CD8-positive, alpha-beta memory T cell (primary cell): ENCODE measurements at regions not wholly inside any gene's neighbourhood (a gene's known extent, or its start where the extent isn't known, plus 50 kb on each side); places are given as distances from the start of the nearest gene placed in this dataset.

ENCODE experiments used
- CTCF ChIA-PET: fragments of 350-600 bp; sonication (Branson Sonifier 250); formaldehyde crosslinking; loops from one replicate; lab custom pipeline; 2021; ENCODE audit warnings: antibody characterized with exemption; lab: Charles Lee
- POLR2A ChIA-PET: fragments of 350-600 bp; sonication (Branson Sonifier 250); formaldehyde crosslinking; loops from one replicate; lab custom pipeline; 2021; ENCODE audit warnings: antibody characterized with exemption; lab: Charles Lee
- DNase-seq, 5 donors: peaks; one replicate each; pipeline versions ENCODE4 v3.0.0 to v3.0.0-alpha.2; 2020 to 2022; ENCODE audit warnings: mixed read lengths in 1 of 5
- H3K27ac ChIP-seq: one replicate; pipeline ENCODE4 v1.7.0; 2013; ENCODE audit warnings: low read depth, mild to moderate bottlenecking, low read length, moderate library complexity
- H3K27me3 ChIP-seq: 2 replicates; pipeline ENCODE4 v1.7.0; 2013; ENCODE audit warnings: low read length, mild to moderate bottlenecking; ENCODE audit not compliant: insufficient read depth, poor library complexity, severe bottlenecking
- H3K36me3 ChIP-seq: 2 replicates; pipeline ENCODE4 v1.7.0; 2013; ENCODE audit warnings: mild to moderate bottlenecking, low read length, moderate library complexity; ENCODE audit not compliant: insufficient read depth
- H3K4me1 ChIP-seq: 2 replicates; pipeline ENCODE4 v1.7.0; 2013; ENCODE audit warnings: mild to moderate bottlenecking, low read length, moderate library complexity; ENCODE audit not compliant: insufficient read depth
- H3K4me3 ChIP-seq: 2 replicates; pipeline ENCODE4 v1.7.0; 2013; ENCODE audit warnings: mild to moderate bottlenecking, low read length
- H3K9me3 ChIP-seq: 2 replicates; pipeline ENCODE4 v1.7.0; 2013; ENCODE audit warnings: mild to moderate bottlenecking, low read length
- H3K27ac Mint-ChIP-seq, 8 donors: one replicate each; pipeline ENCODE4 v1.8.0; 2020 to 2021; ENCODE audit warnings: mixed read lengths in 8 of 8, mild to moderate bottlenecking in 6 of 8, inconsistent platforms in 3 of 8, moderate library complexity in 3 of 8
- H3K27me3 Mint-ChIP-seq, 2 donors: one replicate each; pipeline ENCODE4 v1.8.0; 2020 to 2021; ENCODE audit warnings: mixed read lengths in 2 of 2, mild to moderate bottlenecking in 1 of 2, moderate library complexity in 1 of 2
- H3K36me3 Mint-ChIP-seq, 3 donors: one replicate each; pipeline ENCODE4 v1.8.0; 2020 to 2021; ENCODE audit warnings: mixed read lengths in 3 of 3, inconsistent platforms in 1 of 3, mild to moderate bottlenecking in 1 of 3
- H3K4me1 Mint-ChIP-seq, 3 donors: one replicate each; pipeline ENCODE4 v1.8.0; 2020 to 2021; ENCODE audit warnings: mixed read lengths in 3 of 3, inconsistent platforms in 1 of 3, mild to moderate bottlenecking in 1 of 3
- H3K4me3 Mint-ChIP-seq, 7 donors: one replicate each; pipeline ENCODE4 v1.8.0; 2020 to 2021; ENCODE audit warnings: mixed read lengths in 7 of 7, mild to moderate bottlenecking in 6 of 7, moderate library complexity in 4 of 7, inconsistent platforms in 2 of 7
- H3K9me3 Mint-ChIP-seq, 5 donors: one replicate each; pipeline ENCODE4 v1.8.0; 2020 to 2022; ENCODE audit warnings: mixed read lengths in 5 of 5, mild to moderate bottlenecking in 3 of 5, moderate library complexity in 2 of 5, inconsistent platforms in 1 of 5

DNA sequence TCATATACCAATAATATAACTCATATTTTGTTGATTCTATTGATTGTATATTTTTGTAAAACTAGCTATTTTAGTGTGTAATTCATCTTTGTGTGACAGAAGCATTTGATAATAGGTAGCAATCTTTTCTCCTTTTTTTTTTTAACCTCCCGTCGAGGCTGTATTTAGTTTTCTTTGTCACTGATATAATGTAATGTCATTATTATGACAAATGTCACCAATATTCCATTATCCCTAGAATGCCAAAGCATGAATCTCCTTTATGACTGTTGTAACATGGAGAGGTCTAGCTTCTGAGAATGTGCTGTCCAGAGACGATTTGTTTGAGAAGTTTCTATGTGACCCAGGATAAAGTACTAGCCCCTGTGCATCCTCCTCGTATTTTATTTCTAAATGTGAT lies 639.0 kb upstream of the ATXN7L3B start:
- Histone ChIP-seq H3K9me3 (no peaks in the 10 kb centered on the region), H3K4me3 (no peak overlapping the region), H3K27me3 (no peaks in the 10 kb centered on the region), H3K27ac (no peak overlapping the region), H3K4me1 (no peaks in the 10 kb centered on the region), H3K36me3 (no peaks in the 10 kb centered on the region)
- Mint-ChIP-seq H3K4me3 (no peak overlapping the region), H3K27ac (no peak overlapping the region), H3K4me1 (no peaks in the 10 kb centered on the region), H3K9me3 (peaks cover 0 to 5% (median 4%) of the 10 kb centered on the region in 5 donors), H3K36me3 (no peaks in the 10 kb centered on the region), H3K27me3 (no peaks in the 10 kb centered on the region)
- POLR2A ChIA-PET: no interaction called here
- DNase-seq: no peak
- CTCF ChIA-PET: no interaction called here

- CTCF ChIA-PET: no interaction called here
Measured at GRCh38 chr12:73902260-73902659, 635.4 kb upstream of the ATXN7L3B start.

GRCh38 chr12:73906757-73907156 lies 630.9 kb upstream of the ATXN7L3B start:
- Mint-ChIP-seq H3K27ac (no peak overlapping the region), H3K27me3 (peaks cover 0 to 1% of the 10 kb centered on the region in 2 donors), H3K36me3 (no peaks in the 10 kb centered on the region), H3K9me3 (peaks cover 0 to 16% (median 0%) of the 10 kb centered on the region in 5 donors), H3K4me1 (no peaks in the 10 kb centered on the region), H3K4me3 (no peak overlapping the region)
- POLR2A ChIA-PET: no interaction called here
- H3K27me3 ChIP-seq: no peaks in the 10 kb centered on the region
- no peak overlapping the region for H3K4me3 ChIP-seq
- no peak overlapping the region for H3K27ac ChIP-seq
- no peaks in the 10 kb centered on the region for H3K4me1 ChIP-seq
- DNase-seq: no peak
- CTCF ChIA-PET: no interaction called here
- no peaks in the 10 kb centered on the region for H3K9me3 ChIP-seq
- H3K36me3 ChIP-seq: no peaks in the 10 kb centered on the region

More at GRCh38 chr12:73902260-73902659, 635.4 kb upstream of the ATXN7L3B start:
- Histone ChIP-seq H3K36me3 (no peaks in the 10 kb centered on the region), H3K27me3 (no peaks in the 10 kb centered on the region), H3K27ac (no peak overlapping the region), H3K4me3 (no peak overlapping the region), H3K9me3 (no peaks in the 10 kb centered on the region), H3K4me1 (no peaks in the 10 kb centered on the region)
- POLR2A ChIA-PET: no interaction called here
- no peaks in the 10 kb centered on the region for H3K27me3 Mint-ChIP-seq
- peaks cover 0 to 9% (median 0%) of the 10 kb centered on the region in 5 donors for H3K9me3 Mint-ChIP-seq
- H3K27ac Mint-ChIP-seq: no peak overlapping the region
- H3K36me3 Mint-ChIP-seq: no peaks in the 10 kb centered on the region
- H3K4me1 Mint-ChIP-seq: no peaks in the 10 kb centered on the region
- H3K4me3 Mint-ChIP-seq: no peak overlapping the region
- DNase-seq: no peak

DNA sequence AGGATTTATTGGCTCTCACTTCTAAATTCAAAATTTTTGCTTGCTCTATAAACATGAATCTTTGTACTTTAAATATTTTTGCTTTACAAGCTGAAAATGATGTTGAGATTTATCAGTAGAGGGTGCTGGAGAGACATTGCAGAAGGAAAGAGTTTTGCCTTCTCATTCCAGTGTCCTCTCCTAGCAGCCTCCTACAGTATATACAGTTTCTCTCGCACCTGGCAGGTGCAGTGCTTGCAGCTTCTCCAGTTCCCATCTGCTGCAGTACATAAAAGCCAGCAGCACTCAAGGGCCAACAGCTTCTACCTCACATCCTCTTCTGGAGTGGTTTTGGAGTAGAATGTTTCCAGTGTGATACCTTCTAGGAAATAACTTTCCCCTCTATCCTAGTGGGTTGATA lies 601.8 kb upstream of the ATXN7L3B start:
- ChIA-PET POLR2A (no interaction called here), CTCF (no interaction called here)
- Mint-ChIP-seq H3K9me3 (peaks cover 0 to 3% (median 0%) of the 10 kb centered on the region in 5 donors), H3K27ac (no peak overlapping the region), H3K36me3 (no peaks in the 10 kb centered on the region), H3K4me1 (no peaks in the 10 kb centered on the region), H3K27me3 (no peaks in the 10 kb centered on the region), H3K4me3 (no peak overlapping the region)
- no peak overlapping the region for H3K4me3 ChIP-seq
- H3K4me1 ChIP-seq: no peaks in the 10 kb centered on the region
- no peaks in the 10 kb centered on the region for H3K36me3 ChIP-seq
- no peak for DNase-seq
- H3K27me3 ChIP-seq: no peaks in the 10 kb centered on the region
- no peak overlapping the region for H3K27ac ChIP-seq
- no peaks in the 10 kb centered on the region for H3K9me3 ChIP-seq

DNA sequence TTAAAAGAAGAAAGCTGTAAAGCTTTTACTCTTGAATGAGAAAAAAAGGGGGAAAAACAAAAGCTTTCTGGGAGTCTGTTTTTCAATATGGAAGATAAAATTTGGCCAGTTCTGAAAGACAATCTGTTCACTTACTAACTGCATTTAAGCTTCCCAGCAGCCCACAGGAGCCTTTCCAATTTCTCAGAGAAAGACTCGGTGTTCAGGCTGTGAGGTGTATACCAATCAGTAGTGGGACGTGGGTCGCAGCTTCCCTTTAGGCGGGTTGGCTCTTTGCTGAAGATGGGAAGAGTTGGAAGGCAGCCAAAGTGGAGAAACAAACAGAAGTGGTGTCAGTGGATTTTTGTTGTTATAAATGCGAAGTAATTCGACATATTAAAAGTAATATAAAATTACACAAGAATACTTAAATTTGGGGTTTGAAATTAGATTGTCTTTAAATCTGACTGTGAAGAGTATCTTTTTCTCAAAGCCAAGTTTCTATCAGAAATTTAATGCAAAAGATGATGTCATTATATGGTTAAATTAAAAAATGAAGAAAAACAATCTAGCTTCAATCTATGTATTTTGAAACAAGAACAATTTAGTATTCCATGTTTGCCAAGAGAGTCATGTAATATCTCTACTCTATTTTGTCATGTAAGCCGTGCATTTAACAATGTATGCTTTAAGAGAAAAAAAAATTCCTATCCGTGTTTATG lies 590.2 kb upstream of the ATXN7L3B start:
- no peak overlapping the region for H3K4me3 ChIP-seq
- CTCF ChIA-PET: no interaction called here

GRCh38 chr12:73950507-73950906 lies 587.1 kb upstream of the ATXN7L3B start:
- ChIA-PET CTCF (no interaction called here), POLR2A (no interaction called here)
- DNase-seq: no peak
- no peak overlapping the region for H3K4me3 ChIP-seq
- H3K27me3 ChIP-seq: no peaks in the 10 kb centered on the region
- H3K27ac ChIP-seq: no peak overlapping the region
- Mint-ChIP-seq H3K4me1 (no peaks in the 10 kb centered on the region), H3K9me3 (peaks cover 0 to 4% (median 2%) of the 10 kb centered on the region in 5 donors), H3K27ac (no peak overlapping the region), H3K27me3 (no peaks in the 10 kb centered on the region), H3K36me3 (no peaks in the 10 kb centered on the region), H3K4me3 (no peak overlapping the region)
- no peaks in the 10 kb centered on the region for H3K9me3 ChIP-seq
- H3K36me3 ChIP-seq: no peaks in the 10 kb centered on the region
- no peaks in the 10 kb centered on the region for H3K4me1 ChIP-seq

More for the DNA sequence above, 590.2 kb upstream of the ATXN7L3B start:
- no peak for DNase-seq
- peaks cover 0 to 8% (median 2%) of the 10 kb centered on the region in 5 donors for H3K9me3 Mint-ChIP-seq
- H3K36me3 Mint-ChIP-seq: no peaks in the 10 kb centered on the region
- H3K36me3 ChIP-seq: no peaks in the 10 kb centered on the region
- no peaks in the 10 kb centered on the region for H3K4me1 Mint-ChIP-seq
- no peaks in the 10 kb centered on the region for H3K27me3 ChIP-seq
- no peaks in the 10 kb centered on the region for H3K27me3 Mint-ChIP-seq
- H3K4me3 Mint-ChIP-seq: peak overlapping the region in 1 of 7 donors; percentile 46
- no peaks in the 10 kb centered on the region for H3K9me3 ChIP-seq
- POLR2A ChIA-PET: no interaction called here
- H3K4me1 ChIP-seq: no peaks in the 10 kb centered on the region
- no peak overlapping the region for H3K27ac ChIP-seq
- no peak overlapping the region for H3K27ac Mint-ChIP-seq

DNA sequence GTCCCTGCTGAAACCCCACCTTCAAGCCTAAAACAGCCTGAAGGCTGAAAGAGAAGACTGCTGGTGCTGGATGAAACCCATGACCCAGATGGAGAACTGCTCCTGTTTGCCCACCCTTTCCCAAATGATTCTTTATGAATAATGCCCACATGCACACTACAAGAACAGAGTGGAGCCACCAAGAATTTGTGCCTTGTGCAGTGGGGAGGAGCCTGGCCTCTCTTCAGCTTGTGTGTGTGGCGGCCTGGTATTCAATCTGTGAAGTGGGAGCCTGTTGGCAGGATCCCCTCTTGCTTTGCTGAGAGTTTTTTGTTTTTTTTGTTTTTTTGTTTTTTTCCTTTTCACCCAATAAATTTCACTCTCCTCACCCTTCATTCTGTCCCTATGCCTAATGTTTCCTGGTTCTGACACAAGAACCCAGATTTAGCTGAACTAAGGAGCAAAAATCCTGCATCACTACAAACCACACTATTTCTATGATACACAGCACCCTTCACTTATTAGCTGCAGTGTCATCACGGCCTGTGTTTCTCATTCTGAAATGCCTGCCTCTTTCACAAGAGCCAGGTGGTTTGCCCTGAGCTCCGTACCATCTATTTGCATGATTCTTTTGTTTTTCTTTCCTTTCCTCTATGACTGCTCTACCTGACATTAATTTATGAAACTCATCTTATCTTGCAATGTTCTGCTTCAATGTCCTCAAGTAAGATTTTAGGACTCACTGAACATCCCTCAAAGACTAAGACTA lies 585.5 kb upstream of the ATXN7L3B start:
- CTCF ChIA-PET: no interaction called here
- no peak for DNase-seq
- Mint-ChIP-seq H3K27me3 (no peaks in the 10 kb centered on the region), H3K9me3 (peaks cover 0 to 4% (median 2%) of the 10 kb centered on the region in 5 donors), H3K4me3 (no peak overlapping the region), H3K36me3 (no peaks in the 10 kb centered on the region), H3K4me1 (no peaks in the 10 kb centered on the region), H3K27ac (no peak overlapping the region)
- Histone ChIP-seq H3K9me3 (no peaks in the 10 kb centered on the region), H3K27me3 (no peaks in the 10 kb centered on the region), H3K36me3 (no peaks in the 10 kb centered on the region), H3K4me1 (no peaks in the 10 kb centered on the region), H3K27ac (no peak overlapping the region), H3K4me3 (no peak overlapping the region)
- POLR2A ChIA-PET: no interaction called here

GRCh38 chr12:73964641-73965040 lies 573.0 kb upstream of the ATXN7L3B start:
- ChIA-PET CTCF (no interaction called here), POLR2A (no interaction called here)
- H3K27me3 ChIP-seq: no peaks in the 10 kb centered on the region
- no peaks in the 10 kb centered on the region for H3K36me3 Mint-ChIP-seq
- no peaks in the 10 kb centered on the region for H3K4me1 Mint-ChIP-seq
- no peak overlapping the region for H3K4me3 Mint-ChIP-seq
- H3K27me3 Mint-ChIP-seq: no peaks in the 10 kb centered on the region
- H3K36me3 ChIP-seq: no peaks in the 10 kb centered on the region
- no peaks in the 10 kb centered on the region for H3K9me3 ChIP-seq
- no peak for DNase-seq
- no peak overlapping the region for H3K4me3 ChIP-seq
- no peaks in the 10 kb centered on the region for H3K4me1 ChIP-seq
- H3K27ac Mint-ChIP-seq: no peak overlapping the region
- peaks cover 0 to 4% (median 0%) of the 10 kb centered on the region in 5 donors for H3K9me3 Mint-ChIP-seq
- no peak overlapping the region for H3K27ac ChIP-seq
